ENCODE measurements at regions not wholly inside any gene's neighbourhood (a gene's known extent, or its start where the extent isn't known, plus 50 kb on each side); places are given as distances from the start of the nearest gene placed in this dataset.

GRCh38 chr22:49063545-49063890, 764.2 kb downstream of the BRD1 start:
- no peak overlapping the region for H3K27ac ChIP-seq
- TF ChIP-seq ZFX (IDR thresholded peaks at IDR 0.05; ENCODE audit: borderline replicate concordance) (no peak), CTCF (IDR thresholded peaks at IDR 0.05) (no peak)

DNA sequence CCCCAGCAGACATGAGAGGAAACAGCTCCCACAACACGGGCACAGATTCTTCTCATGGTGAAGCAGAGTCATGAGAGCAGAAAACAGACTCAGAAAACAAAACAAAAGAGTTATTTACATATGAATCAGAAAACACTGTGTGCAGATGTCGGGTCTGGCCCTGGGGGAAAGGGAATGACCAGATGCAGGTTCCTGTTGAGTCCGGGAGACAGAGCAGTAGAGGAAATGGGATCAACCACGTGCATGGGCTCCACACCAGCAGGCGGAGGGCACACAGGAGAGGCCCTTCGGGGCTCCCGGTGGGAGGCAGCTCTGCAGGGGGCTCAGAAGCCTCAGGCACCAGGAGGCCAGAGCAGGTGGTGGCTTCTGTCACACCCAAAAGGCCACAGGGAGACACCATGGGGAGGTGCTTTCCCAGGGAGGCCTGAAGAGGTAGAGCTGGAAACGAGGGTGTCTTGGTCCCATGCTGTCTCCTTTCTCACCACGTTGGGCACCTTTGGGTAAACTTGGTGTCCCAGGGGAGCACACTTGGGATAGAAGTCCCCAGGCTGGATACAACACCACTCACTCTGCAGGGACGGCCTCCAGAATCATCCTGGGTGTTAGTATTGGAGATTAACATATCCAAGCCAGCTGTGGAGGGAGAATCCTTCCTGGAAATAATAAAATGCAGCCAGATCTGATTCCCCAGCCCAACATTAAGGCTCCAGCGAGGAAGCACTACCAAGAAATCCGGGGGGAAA, 764.7 kb downstream of the BRD1 start:
- no peak overlapping the region for H3K27ac ChIP-seq
- no peak for TF ChIP-seq CTCF (IDR thresholded peaks at IDR 0.05)
- no peak for TF ChIP-seq ZFX (IDR thresholded peaks at IDR 0.05; ENCODE audit: borderline replicate concordance)

- H3K27ac ChIP-seq: no peak overlapping the region
- TF ChIP-seq CTCF (IDR thresholded peaks at IDR 0.05) (no peak), ZFX (IDR thresholded peaks at IDR 0.05; ENCODE audit: borderline replicate concordance) (no peak)
Observed at GRCh38 chr22:49062155-49062801, 765.4 kb downstream of the BRD1 start.

- no peak overlapping the region for H3K27ac ChIP-seq
- TF ChIP-seq ZFX (IDR thresholded peaks at IDR 0.05; ENCODE audit: borderline replicate concordance) (no peak), CTCF (IDR thresholded peaks at IDR 0.05) (no peak)
Observed at GRCh38 chr22:49057910-49058309, 769.8 kb downstream of the BRD1 start.

GRCh38 chr22:49056301-49056700, 771.4 kb downstream of the BRD1 start:
- TF ChIP-seq ZFX (IDR thresholded peaks at IDR 0.05; ENCODE audit: borderline replicate concordance) (no peak), CTCF (IDR thresholded peaks at IDR 0.05) (no peak)
- H3K27ac ChIP-seq: no peak overlapping the region

- TF ChIP-seq CTCF (IDR thresholded peaks at IDR 0.05) (no peak), ZFX (IDR thresholded peaks at IDR 0.05; ENCODE audit: borderline replicate concordance) (no peak)
- no peak overlapping the region for H3K27ac ChIP-seq
Observed at GRCh38 chr22:49055406-49055805, 772.3 kb downstream of the BRD1 start.

DNA sequence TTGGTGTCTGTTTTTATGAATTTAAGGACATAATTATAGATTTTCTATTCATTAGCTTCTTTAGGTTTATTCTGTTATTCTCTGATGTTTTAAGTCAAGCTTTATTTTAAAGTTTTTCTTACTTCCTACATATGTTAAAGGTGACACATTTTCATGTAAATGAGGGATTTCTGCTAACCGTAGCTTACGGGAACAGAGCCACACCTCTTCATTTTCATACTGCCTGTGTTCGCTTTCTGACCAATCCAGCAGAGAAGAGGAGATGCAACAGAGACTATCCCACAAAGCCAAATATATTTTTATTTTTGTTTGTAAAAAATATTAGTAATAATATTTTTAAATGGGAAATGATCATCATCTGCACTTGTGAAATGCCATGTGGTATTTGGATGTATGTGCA, 774.1 kb downstream of the BRD1 start:
- no peak overlapping the region for H3K27ac ChIP-seq
- no peak for TF ChIP-seq ZFX (IDR thresholded peaks at IDR 0.05; ENCODE audit: borderline replicate concordance)
- TF ChIP-seq CTCF (IDR thresholded peaks at IDR 0.05): no peak
